ENCODE measurements at regions not wholly inside any gene's neighbourhood (a gene's known extent, or its start where the extent isn't known, plus 50 kb on each side); places are given as distances from the start of the nearest gene placed in this dataset.

- TF ChIP-seq POLR2A (IDR thresholded peaks at IDR 0.05; ENCODE audit: low read depth, low read length) = no peak
- TF ChIP-seq SPI1 (IDR thresholded peaks at IDR 0.05; ENCODE audit: low read depth, low read length) = no peak
- no peak for TF ChIP-seq POLR2AphosphoS5 (IDR thresholded peaks at IDR 0.05; ENCODE audit: low read depth, low read length)
- no peak for TF ChIP-seq TAF1 (IDR thresholded peaks at IDR 0.05; ENCODE audit: low read depth, low read length)
- TF ChIP-seq POU2F2 (IDR thresholded peaks at IDR 0.05; ENCODE audit: low read depth, low read length) = no peak
- no peak for TF ChIP-seq PAX5 (IDR thresholded peaks at IDR 0.05; ENCODE audit: insufficient read depth, low read length, severe bottlenecking)
Observed at GRCh38 chr3:82364827-82365226, 603.4 kb upstream of the GBE1 start.

Measured in GM12891 (cell line).